ENCODE measurements at regions not wholly inside any gene's neighbourhood (a gene's known extent, or its start where the extent isn't known, plus 50 kb on each side); places are given as distances from the start of the nearest gene placed in this dataset.

DNA sequence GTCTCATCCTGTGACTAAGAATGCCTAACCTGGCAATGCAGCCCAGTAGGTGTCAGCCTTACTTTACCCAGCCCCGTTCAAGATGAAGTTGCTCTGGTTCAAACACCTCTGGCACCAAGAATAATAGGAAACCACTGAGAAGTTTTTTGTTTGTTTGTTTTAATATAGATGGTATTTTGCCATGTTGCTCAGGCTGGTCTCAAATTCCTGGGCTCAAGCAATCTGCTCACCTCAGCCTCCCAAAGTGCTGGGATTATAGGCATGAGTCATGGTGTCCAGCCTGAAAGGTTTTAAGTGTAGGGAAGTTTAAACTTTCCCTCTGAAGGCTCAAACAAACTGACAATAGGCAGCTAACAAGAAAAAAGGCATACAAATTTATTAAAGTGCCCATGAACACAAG is 51.2 kb upstream of the ABCC4 start:
- no peak for DNase-seq (ENCODE audit: low read depth in 2 of 3, low spot score in 1 of 3)

GRCh38 chr13:95354156-95354555 is 52.9 kb upstream of the ABCC4 start:
- DNase-seq (ENCODE audit: low read depth in 2 of 3, low spot score in 1 of 3), result no peak

DNA sequence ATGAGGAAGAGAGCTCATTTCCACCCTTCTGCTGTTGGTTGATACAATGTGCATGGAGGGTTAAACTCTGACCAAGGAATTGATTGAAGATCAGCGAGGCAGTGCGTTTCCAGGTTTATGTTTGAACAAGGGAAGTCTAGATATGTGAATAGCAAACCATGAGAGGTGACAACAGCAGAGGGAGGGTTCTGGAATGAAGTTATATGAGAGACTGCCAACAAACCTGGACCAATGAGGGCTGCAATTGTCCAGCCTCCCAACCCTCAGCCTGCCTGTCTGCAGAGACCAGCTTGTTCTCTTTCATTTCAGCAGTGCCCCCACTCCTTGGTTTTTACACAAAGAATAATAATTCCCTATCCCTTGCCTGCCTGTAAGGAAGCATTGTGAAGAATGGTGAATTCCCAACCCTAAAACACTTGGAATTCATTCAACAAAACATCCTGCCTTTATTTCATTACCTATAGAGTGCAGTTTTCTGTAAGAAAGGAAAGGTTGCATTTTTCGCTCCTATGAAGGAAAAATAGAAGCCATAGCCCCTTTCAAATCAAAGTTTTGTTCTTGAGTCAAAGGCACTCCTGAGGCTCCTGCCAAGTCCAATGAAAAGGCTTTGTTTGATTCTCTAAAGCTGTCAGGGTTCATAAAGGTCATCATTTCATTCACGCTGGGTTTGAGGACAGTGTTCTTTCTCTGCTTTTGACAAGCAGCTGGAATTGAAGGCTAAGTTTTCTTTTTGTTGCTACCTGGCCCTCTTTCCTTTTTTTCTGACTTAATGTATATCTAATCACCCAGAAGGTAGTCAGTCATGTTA is 53.6 kb upstream of the ABCC4 start:
- DNase-seq (ENCODE audit: low read depth in 2 of 3, low spot score in 1 of 3), result no peak

DNA sequence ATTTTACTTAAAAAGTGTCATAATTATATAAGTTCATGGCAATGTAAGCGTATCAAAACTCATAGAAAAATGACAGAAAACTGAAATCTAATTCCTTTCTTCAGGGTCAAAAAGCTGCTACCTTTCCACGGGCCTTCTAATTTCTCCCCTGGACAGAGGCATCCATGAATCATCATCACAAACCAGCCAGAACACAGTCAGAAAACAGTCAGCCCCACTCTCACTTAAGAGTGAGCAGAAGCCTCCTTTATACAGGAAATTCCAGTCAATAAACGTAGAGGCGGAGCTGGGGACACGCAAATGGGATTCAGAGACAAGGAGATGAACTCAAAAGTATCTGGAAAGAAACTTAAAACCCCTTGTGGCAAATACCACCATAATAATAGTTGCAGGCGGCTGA is 54.2 kb upstream of the ABCC4 start:
- DNase-seq (ENCODE audit: low read depth in 2 of 3, low spot score in 1 of 3), result no peak

DNA sequence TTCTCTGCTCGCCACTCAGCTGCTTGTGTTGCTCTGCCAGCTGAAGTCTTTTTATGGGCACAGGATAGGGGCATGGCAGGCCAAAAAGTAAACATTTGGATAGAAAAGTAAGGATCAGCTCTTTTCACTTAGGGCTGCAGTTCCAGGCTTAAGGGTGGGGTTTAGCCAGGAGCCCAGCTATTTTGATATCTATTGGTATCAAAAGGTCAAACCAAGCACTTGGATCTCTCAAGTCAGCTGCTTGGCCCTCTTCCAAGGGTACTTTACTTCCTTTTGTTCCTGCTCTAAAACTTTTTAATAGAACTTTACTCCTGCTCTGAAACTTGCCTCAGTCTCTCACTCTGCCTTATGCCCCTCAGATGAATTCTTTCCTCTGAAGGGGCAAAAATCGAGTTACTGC is 55.7 kb upstream of the ABCC4 start:
- no peak for DNase-seq (ENCODE audit: low read depth in 2 of 3, low spot score in 1 of 3)

DNA sequence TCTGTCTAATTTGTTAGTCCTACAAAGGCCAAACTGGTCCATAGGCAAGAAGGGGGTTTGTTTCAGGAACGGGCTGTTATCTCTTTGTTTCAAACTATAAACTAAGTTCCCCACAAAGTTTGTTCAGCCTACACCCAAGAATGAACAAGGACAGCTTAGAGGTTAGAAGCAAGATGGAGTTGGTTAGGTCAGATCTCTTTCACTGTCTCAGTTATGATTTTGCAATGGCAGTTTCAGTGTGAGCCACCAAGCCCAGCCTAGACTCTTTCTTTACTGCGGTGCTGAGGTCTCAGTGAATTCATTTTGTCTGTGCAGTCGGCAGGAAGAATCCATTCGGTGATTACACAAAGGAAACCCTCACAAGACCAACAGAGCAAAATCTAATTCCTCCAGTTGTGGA is 56.6 kb upstream of the ABCC4 start:
- DNase-seq (ENCODE audit: low read depth in 2 of 3, low spot score in 1 of 3), result no peak

GRCh38 chr13:95360052-95360451 is 58.8 kb upstream of the ABCC4 start:
- DNase-seq (ENCODE audit: low read depth in 2 of 3, low spot score in 1 of 3), result no peak

GRCh38 chr13:95360464-95361097 is 59.3 kb upstream of the ABCC4 start:
- no peak for DNase-seq (ENCODE audit: low read depth in 2 of 3, low spot score in 1 of 3)

GRCh38 chr13:95361686-95362085 is 60.4 kb upstream of the ABCC4 start:
- no peak for DNase-seq (ENCODE audit: low read depth in 2 of 3, low spot score in 1 of 3)

GRCh38 chr13:95362666-95363065 is 61.4 kb upstream of the ABCC4 start:
- no peak for DNase-seq (ENCODE audit: low read depth in 2 of 3, low spot score in 1 of 3)

GRCh38 chr13:95367309-95367843 is 66.1 kb upstream of the ABCC4 start:
- DNase-seq (ENCODE audit: low read depth in 2 of 3, low spot score in 1 of 3), result no peak

- DNase-seq (ENCODE audit: low read depth in 2 of 3, low spot score in 1 of 3), result no peak
These were observed 67.7 kb upstream of the ABCC4 start for GRCh38 chr13:95368998-95369397.

DNA sequence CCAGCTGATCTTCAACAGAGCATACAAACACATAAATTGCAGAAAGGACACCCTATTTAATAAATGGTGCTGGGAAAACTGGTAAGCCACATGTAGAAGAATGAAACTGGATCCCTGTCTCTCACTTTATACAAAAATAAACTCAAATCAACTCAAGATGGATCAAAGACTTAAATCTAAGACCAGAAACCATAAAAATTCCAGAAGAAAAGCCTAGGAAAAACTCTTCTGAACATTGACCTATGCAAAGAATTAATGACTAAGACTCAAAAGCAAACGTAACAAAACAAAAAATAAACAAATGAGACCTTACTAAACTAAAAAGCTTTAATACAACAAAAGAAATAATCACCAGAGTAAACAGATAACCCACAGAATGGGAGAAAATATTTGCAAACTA is 74.5 kb upstream of the ABCC4 start:
- no peak for DNase-seq (ENCODE audit: low read depth in 2 of 3, low spot score in 1 of 3)

GRCh38 chr13:95378603-95379002 is 77.4 kb upstream of the ABCC4 start:
- no peak for DNase-seq (ENCODE audit: low read depth in 2 of 3, low spot score in 1 of 3)

GRCh38 chr13:95380468-95381211 is 79.4 kb upstream of the ABCC4 start:
- DNase-seq (ENCODE audit: low read depth in 2 of 3, low spot score in 1 of 3), result peak; percentile 52 to 63 (median 56)

DNA sequence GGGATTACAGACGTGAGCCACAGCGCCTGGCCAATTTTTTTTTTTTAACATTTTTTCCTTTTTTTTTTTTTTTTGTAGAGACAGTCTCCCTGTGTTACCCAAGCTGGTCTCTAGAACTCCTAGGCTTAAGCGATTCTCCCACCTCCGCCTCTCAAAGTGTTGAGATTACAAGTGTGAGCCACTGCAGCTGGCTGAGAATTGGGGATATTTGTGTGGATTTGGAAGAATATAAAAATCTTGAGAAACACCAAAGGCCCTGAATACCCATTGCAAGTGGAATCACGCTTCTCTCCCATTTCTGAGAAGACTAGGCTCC is 79.9 kb upstream of the ABCC4 start:
- no peak for DNase-seq (ENCODE audit: low read depth in 2 of 3, low spot score in 1 of 3)

DNA sequence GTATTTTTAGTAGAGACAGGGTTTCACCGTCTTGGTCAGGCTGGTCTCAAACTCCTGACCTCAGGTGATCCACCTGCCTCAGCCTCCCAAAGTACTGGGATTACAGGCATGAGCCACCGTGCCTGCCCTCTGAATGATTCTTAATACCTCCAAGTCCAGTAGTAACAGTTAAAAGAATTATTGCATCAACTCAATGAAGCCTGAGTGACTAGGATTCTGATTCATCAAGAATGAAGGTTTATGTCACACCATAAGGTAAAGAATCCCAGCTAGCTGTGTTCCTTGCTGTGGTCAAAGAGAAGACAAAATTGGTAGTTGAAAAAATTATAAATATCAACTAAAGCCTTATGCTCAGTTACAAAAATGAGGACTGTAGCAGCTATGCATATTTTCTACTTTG is 81.2 kb upstream of the ABCC4 start:
- no peak for DNase-seq (ENCODE audit: low read depth in 2 of 3, low spot score in 1 of 3)

DNA sequence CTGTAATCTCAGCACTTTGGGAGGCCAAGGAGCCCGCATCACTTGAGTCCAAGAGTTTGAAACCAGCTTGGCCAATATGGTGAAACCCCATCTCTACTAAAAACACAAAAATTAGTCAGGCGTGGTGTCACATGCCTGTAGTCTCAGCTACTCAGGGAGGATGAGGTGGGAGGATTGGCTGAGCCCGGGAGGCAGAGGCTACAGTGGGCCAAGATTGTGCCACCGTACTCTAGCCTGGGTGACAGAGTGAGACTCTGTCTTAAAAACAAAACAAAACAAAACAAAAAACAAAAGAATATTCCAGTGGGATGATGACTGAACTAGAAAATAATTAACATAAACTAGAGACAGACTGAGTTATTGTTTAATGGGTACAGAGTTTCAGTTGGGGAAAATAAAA is 81.7 kb upstream of the ABCC4 start:
- no peak for DNase-seq (ENCODE audit: low read depth in 2 of 3, low spot score in 1 of 3)

- no peak for DNase-seq (ENCODE audit: low read depth in 2 of 3, low spot score in 1 of 3)
These were observed 84.1 kb upstream of the ABCC4 start for GRCh38 chr13:95385373-95385772.

DNA sequence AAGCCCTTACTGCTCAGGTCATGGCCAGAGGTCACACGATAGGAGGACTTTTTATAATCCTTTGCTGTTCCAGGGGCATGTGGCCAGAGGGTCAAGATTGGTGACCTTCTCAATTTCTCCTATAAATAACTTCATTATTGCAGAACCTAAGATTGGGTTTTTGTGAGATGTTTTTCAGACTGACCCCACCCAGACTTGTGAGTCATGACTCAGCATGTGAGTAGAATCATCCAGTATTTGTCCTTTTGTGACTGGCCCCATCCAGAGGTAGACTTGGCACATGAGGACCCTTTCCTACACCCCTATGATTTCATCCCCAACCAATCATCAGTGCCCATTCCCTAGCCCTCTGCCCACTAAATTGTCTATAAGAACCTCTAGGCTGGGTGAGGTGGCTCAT is 84.5 kb upstream of the ABCC4 start:
- no peak for DNase-seq (ENCODE audit: low read depth in 2 of 3, low spot score in 1 of 3)

- no peak for DNase-seq (ENCODE audit: low read depth in 2 of 3, low spot score in 1 of 3)
These were observed 85.1 kb upstream of the ABCC4 start for GRCh38 chr13:95386370-95386769.

- DNase-seq (ENCODE audit: low read depth in 2 of 3, low spot score in 1 of 3), result no peak
These were observed 86.5 kb upstream of the ABCC4 start for GRCh38 chr13:95387733-95388207.
